Right hindlimb (tissue), 1 donor: ENCODE measurements at regions not wholly inside any gene's neighbourhood (a gene's known extent, or its start where the extent isn't known, plus 50 kb on each side); places are given as distances from the start of the nearest gene placed in this dataset.
A peak's percentile ranks its signal among the peaks of the same experiment; 100 is the strongest.

Experiments
- DNase-seq: peaks from one replicate; pipeline ENCODE4 v3.0.0-alpha.2; 2018

- no peak for DNase-seq
These were observed 98.9 kb upstream of the ADRA2C start for GRCh38 chr4:3667258-3667657.

- DNase-seq = no peak
These were observed 99.9 kb upstream of the ADRA2C start for GRCh38 chr4:3666263-3666662.

- DNase-seq = no peak
These were observed 100.8 kb upstream of the ADRA2C start for GRCh38 chr4:3665360-3665891.

- DNase-seq = no peak
These were observed 102.4 kb upstream of the ADRA2C start for GRCh38 chr4:3663791-3664190.

GRCh38 chr4:3662516-3662915, 103.7 kb upstream of the ADRA2C start:
- no peak for DNase-seq

- DNase-seq = no peak
These were observed 104.2 kb upstream of the ADRA2C start for GRCh38 chr4:3661989-3662388.

GRCh38 chr4:3660928-3661515, 105.2 kb upstream of the ADRA2C start:
- no peak for DNase-seq

- peak; percentile 92 for DNase-seq
These were observed 105.9 kb upstream of the ADRA2C start for GRCh38 chr4:3660086-3660927.

- no peak for DNase-seq
These were observed 107.1 kb upstream of the ADRA2C start for GRCh38 chr4:3659131-3659530.

GRCh38 chr4:3658530-3658913, 107.7 kb upstream of the ADRA2C start:
- DNase-seq = no peak

- DNase-seq = no peak
These were observed 108.2 kb upstream of the ADRA2C start for GRCh38 chr4:3657902-3658529.

- no peak for DNase-seq
These were observed 109.5 kb upstream of the ADRA2C start for GRCh38 chr4:3656416-3657356.

GRCh38 chr4:3655963-3656362, 110.2 kb upstream of the ADRA2C start:
- no peak for DNase-seq

GRCh38 chr4:3655485-3655884, 110.7 kb upstream of the ADRA2C start:
- DNase-seq = no peak

- DNase-seq = no peak
These were observed 112.0 kb upstream of the ADRA2C start for GRCh38 chr4:3654036-3654807.

GRCh38 chr4:3652586-3652985, 113.6 kb upstream of the ADRA2C start:
- no peak for DNase-seq

GRCh38 chr4:3651267-3651845, 114.8 kb upstream of the ADRA2C start:
- no peak for DNase-seq

- no peak for DNase-seq
These were observed 116.7 kb upstream of the ADRA2C start for GRCh38 chr4:3649491-3649890.

- no peak for DNase-seq
These were observed 116.5 kb upstream of the LRPAP1 start for GRCh38 chr4:3648731-3649130.

GRCh38 chr4:3648195-3648594, 116.0 kb upstream of the LRPAP1 start:
- no peak for DNase-seq

GRCh38 chr4:3647421-3647820, 115.2 kb upstream of the LRPAP1 start:
- DNase-seq = no peak
